Upper lobe of left lung (tissue), 6 donors: ENCODE measurements at regions not wholly inside any gene's neighbourhood (a gene's known extent, or its start where the extent isn't known, plus 50 kb on each side); places are given as distances from the start of the nearest gene placed in this dataset.

ENCODE experiments used
- ATAC-seq, 2 donors: fragments of 200-7000 bp; cut with Tn5 transposase; one replicate each; pipeline ENCODE4 v1.9.1; 2022; ENCODE audit warnings: mild to moderate bottlenecking in 2 of 2, moderate library complexity in 2 of 2; ENCODE audit not compliant: low FRiP score in 2 of 2
- DNase-seq, 2 donors: peaks; one replicate each; pipeline ENCODE4 v3.0.0-alpha.2; 2019 to 2020
- H3K27ac ChIP-seq, 4 donors: fragments of 200-600 bp; sonication (generic); one replicate each; pipeline ENCODE4 v1.5.1; 2016 to 2019
- H3K27me3 ChIP-seq, 4 donors: fragments of 200-600 bp; sonication (generic); one replicate each; pipeline ENCODE4 v1.5.1; 2017 to 2019
- H3K36me3 ChIP-seq, 4 donors: fragments of 200-600 bp; sonication (generic); one replicate each; pipeline ENCODE4 v1.5.1; 2016 to 2019
- H3K4me1 ChIP-seq, 4 donors: fragments of 200-600 bp; sonication (generic); one replicate each; pipeline ENCODE4 v1.5.1; 2018 to 2019
- H3K4me3 ChIP-seq, 4 donors: fragments of 200-600 bp; sonication (generic); one replicate each; pipeline ENCODE4 v1.5.1; 2017 to 2019; ENCODE audit warnings: mild to moderate bottlenecking in 2 of 4, moderate library complexity in 1 of 4
- H3K9me3 ChIP-seq, 4 donors: fragments of 200-600 bp; sonication (generic); one replicate each; pipeline ENCODE4 v1.5.1; 2018 to 2019
- EP300 ChIP-seq, 4 donors: sonication (generic); formaldehyde crosslinking; IDR thresholded peaks; one replicate each; pipeline ENCODE4 v1.5.1; 2017; ENCODE audit warnings: antibody characterized with exemption in 4 of 4, control low read depth in 2 of 4
- POLR2A ChIP-seq, 4 donors: fragments of 450-650 bp; IDR thresholded peaks; one replicate each; pipeline ENCODE4 v1.5.1; 2016 to 2017; ENCODE audit warnings: antibody characterized with exemption in 4 of 4, mild to moderate bottlenecking in 2 of 4
- POLR2AphosphoS5 ChIP-seq, 2 donors: sonication (generic); formaldehyde crosslinking; IDR thresholded peaks; one replicate each; pipeline ENCODE4 v1.5.1; 2017; ENCODE audit warnings: antibody characterized with exemption in 2 of 2
- WGBS, 2 donors: methylation state at CpG; one replicate each; pipeline ENCODE4 v1.1.5; 2017 to 2018; 5-methylcytosine and 5-hydroxymethylcytosine counted together
- TF ChIP-seq, protein P1 (sequence below), 6 experiments: fragments of 450-650 bp in 4 of 6; fragments of 200-600 bp in 2 of 6; sonication (generic) in 2 of 6; IDR thresholded peaks; one replicate each; pipeline ENCODE4 v1.5.1; 2016 to 2019; ENCODE audit warnings: antibody characterized with exemption in 6 of 6
- donor health status: DM: no; HTN: no; CAD: no; lungs with moderate emphysema.
- donor health status: DM: no; HTN: yes; CAD: no; lungs with severe emphysema.

- 78 to 90% methylated on average over 3 of the region's 3 CpGs for WGBS, 2 donors
- H3K36me3 ChIP-seq, result no peaks in the 10 kb centered on the region
Observed at GRCh38 chr12:78802593-78802992, 62.0 kb upstream of the SYT1 start.

GRCh38 chr12:78804262-78804661 lies 60.3 kb upstream of the SYT1 start:
- Histone ChIP-seq H3K4me1 (no peaks in the 10 kb centered on the region), H3K4me3 (no peak overlapping the region), H3K27me3 (no peaks in the 10 kb centered on the region), H3K27ac (no peak overlapping the region), H3K9me3 (no peaks in the 10 kb centered on the region), H3K36me3 (no peaks in the 10 kb centered on the region)
- DNase-seq, result peak in 1 of 2 donors; percentile 72
- no peak for TF ChIP-seq POLR2A (IDR thresholded peaks at IDR 0.05)
- ATAC-seq, result no peak
- 93 to 94% methylated on average over 39 of the region's 39 CpGs for WGBS, 2 donors

More at GRCh38 chr12:78802593-78802992, 62.0 kb upstream of the SYT1 start:
- H3K9me3 ChIP-seq, result no peaks in the 10 kb centered on the region
- no peak overlapping the region for H3K4me3 ChIP-seq
- no peaks in the 10 kb centered on the region for H3K27me3 ChIP-seq
- ATAC-seq, result no peak
- no peak for DNase-seq
- TF ChIP-seq, protein P1, sequence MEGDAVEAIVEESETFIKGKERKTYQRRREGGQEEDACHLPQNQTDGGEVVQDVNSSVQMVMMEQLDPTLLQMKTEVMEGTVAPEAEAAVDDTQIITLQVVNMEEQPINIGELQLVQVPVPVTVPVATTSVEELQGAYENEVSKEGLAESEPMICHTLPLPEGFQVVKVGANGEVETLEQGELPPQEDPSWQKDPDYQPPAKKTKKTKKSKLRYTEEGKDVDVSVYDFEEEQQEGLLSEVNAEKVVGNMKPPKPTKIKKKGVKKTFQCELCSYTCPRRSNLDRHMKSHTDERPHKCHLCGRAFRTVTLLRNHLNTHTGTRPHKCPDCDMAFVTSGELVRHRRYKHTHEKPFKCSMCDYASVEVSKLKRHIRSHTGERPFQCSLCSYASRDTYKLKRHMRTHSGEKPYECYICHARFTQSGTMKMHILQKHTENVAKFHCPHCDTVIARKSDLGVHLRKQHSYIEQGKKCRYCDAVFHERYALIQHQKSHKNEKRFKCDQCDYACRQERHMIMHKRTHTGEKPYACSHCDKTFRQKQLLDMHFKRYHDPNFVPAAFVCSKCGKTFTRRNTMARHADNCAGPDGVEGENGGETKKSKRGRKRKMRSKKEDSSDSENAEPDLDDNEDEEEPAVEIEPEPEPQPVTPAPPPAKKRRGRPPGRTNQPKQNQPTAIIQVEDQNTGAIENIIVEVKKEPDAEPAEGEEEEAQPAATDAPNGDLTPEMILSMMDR (IDR thresholded peaks at IDR 0.05), result no peak
- TF ChIP-seq POLR2AphosphoS5 (IDR thresholded peaks at IDR 0.05) (no peak), POLR2A (IDR thresholded peaks at IDR 0.05) (no peak), EP300 (IDR thresholded peaks at IDR 0.05) (no peak)
- no peaks in the 10 kb centered on the region for H3K4me1 ChIP-seq
- H3K27ac ChIP-seq, result no peak overlapping the region
